ENCODE measurements at regions not wholly inside any gene's neighbourhood (a gene's known extent, or its start where the extent isn't known, plus 50 kb on each side); places are given as distances from the start of the nearest gene placed in this dataset.

- TF ChIP-seq CTCF (IDR thresholded peaks at IDR 0.05) (no peak), POLR2A (IDR thresholded peaks at IDR 0.05) (no peak)
Measured at GRCh38 chr2:15812187-15812780, 128.1 kb upstream of the MYCN start.

Measured in right lobe of liver (tissue), 4 donors.